Thyroid gland (tissue), 4 donors: ENCODE measurements at regions not wholly inside any gene's neighbourhood (a gene's known extent, or its start where the extent isn't known, plus 50 kb on each side); places are given as distances from the start of the nearest gene placed in this dataset.

ENCODE experiments used
- DNase-seq, 2 donors: peaks; one replicate each; pipeline ENCODE4 v3.0.0-alpha.2; 2019
- H3K27ac ChIP-seq, 3 donors: fragments of 200-600 bp; sonication (generic); 1 replicate in 2 of 3; 2 replicates in 1 of 3; pipeline ENCODE4 v1.5.1; 2016 to 2019; ENCODE audit warnings: mild to moderate bottlenecking in 1 of 3, moderate library complexity in 1 of 3
- H3K27me3 ChIP-seq: fragments of 200-600 bp; sonication (generic); one replicate; pipeline ENCODE4 v1.5.1; 2019
- H3K36me3 ChIP-seq, 2 donors: fragments of 200-600 bp; sonication (generic); one replicate each; pipeline ENCODE4 v1.5.1; 2016 to 2019
- H3K4me1 ChIP-seq, 2 donors: fragments of 200-600 bp; sonication (generic); one replicate each; pipeline ENCODE4 v1.5.1; 2017 to 2019
- H3K4me3 ChIP-seq, 3 donors: fragments of 200-600 bp; sonication (generic); replicated peaks in 1 of 3; 1 replicate in 2 of 3; 2 replicates in 1 of 3; pipeline ENCODE4 v1.5.1; 2016; ENCODE audit warnings: mild to moderate bottlenecking in 1 of 3
- H3K9me3 ChIP-seq: fragments of 200-600 bp; sonication (generic); one replicate; pipeline ENCODE4 v1.5.1; 2017
- CTCF ChIP-seq, 6 experiments: fragments of 200-600 bp in 3 of 6; fragments of 450-650 bp in 3 of 6; sonication (generic) in 3 of 6; IDR thresholded peaks; one replicate each; pipeline ENCODE4 v1.5.1; 2016 to 2019; ENCODE audit warnings: antibody characterized with exemption in 6 of 6, mild to moderate bottlenecking in 2 of 6, inconsistent platforms in 1 of 6, moderate library complexity in 1 of 6
- POLR2A ChIP-seq, 2 donors: fragments of 450-650 bp; IDR thresholded peaks; one replicate each; pipeline ENCODE4 v1.6.1; 2017; ENCODE audit warnings: antibody characterized with exemption in 2 of 2, mild to moderate bottlenecking in 2 of 2, moderate library complexity in 1 of 2
- WGBS, 2 donors: methylation state at CpG; one replicate each; pipeline ENCODE4 v1.1.5; 2017; 5-methylcytosine and 5-hydroxymethylcytosine counted together
- intact Hi-C: fragments of 100-400 bp; cut with DNase I; formaldehyde crosslinking; loops from one replicate; pipeline ENCODE4 v1.15.1; 2023

- no peak for TF ChIP-seq POLR2A (IDR thresholded peaks at IDR 0.05)
- TF ChIP-seq CTCF (IDR thresholded peaks at IDR 0.05): no peak
- intact Hi-C loops: no loop called here
- 92% methylated on average over 4 of the region's 4 CpGs for WGBS, 2 donors
Observed at GRCh38 chr15:38972831-38973230, 408.2 kb upstream of the RASGRP1 start.

DNA sequence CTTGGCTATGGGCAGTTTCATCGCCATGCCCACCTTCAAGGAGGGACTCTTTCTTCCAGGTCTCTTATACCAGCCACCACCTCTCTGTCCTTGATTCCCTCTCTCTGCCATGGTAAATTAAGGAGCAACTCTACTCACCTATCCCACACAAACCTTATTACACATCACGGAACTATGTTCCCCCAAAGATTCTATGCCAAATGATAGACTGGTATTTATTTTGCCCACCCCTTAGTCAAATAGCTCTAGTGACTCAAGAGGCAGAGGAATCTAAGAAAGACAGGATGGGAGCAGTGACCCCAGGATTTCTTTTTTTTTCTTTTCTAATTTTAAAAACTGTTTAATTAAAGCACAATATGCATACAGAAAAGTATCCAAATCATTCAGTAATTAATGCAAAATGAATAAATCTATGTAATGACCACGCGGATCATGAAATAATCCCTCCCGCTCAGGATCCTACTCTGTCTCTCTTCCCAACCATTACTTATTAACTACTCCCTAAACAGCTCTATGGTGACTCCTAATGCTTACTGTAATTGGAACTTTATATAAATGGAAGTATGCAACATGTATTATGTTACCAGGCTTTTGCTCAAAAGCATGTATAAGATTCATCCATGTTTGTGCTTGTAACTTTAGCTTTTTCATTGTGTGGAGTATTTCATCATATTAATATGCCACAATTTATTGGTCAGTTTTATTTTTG is 410.8 kb upstream of the RASGRP1 start:
- TF ChIP-seq POLR2A (IDR thresholded peaks at IDR 0.05) (no peak), CTCF (IDR thresholded peaks at IDR 0.05) (no peak)
- 78% methylated on average over 5 of the region's 5 CpGs for WGBS, 2 donors
- H3K4me3 ChIP-seq: no peak overlapping the region
- intact Hi-C loops: no loop called here
- no peaks in the 10 kb centered on the region for H3K36me3 ChIP-seq
- H3K27ac ChIP-seq: no peak overlapping the region
- no peaks in the 10 kb centered on the region for H3K27me3 ChIP-seq
- no peaks in the 10 kb centered on the region for H3K4me1 ChIP-seq
- no peak for DNase-seq
- no peaks in the 10 kb centered on the region for H3K9me3 ChIP-seq

More at GRCh38 chr15:38972831-38973230, 408.2 kb upstream of the RASGRP1 start:
- Histone ChIP-seq H3K27ac (no peak overlapping the region), H3K9me3 (no peaks in the 10 kb centered on the region), H3K36me3 (no peaks in the 10 kb centered on the region), H3K4me3 (no peak overlapping the region), H3K27me3 (no peaks in the 10 kb centered on the region), H3K4me1 (no peaks in the 10 kb centered on the region)
- no peak for DNase-seq

DNA sequence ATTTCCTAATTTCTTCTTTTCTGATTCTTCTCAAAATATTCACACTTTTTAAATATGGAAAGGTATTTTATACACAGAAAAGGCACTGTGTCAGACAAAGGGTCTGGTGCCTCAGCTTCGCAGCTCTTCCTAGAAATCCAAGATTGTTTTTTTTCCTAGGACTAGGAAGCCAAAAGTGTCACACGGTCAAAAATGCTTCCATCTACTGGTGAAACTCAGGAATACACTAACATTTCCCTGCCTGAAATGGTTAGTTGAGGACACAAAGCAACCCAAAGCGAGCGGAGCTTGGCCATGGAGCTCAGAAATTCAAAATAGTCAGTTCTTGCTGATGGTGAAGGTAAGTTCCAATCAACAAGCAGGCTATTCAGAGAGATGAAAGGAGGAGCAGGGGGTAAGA is 426.5 kb upstream of the RASGRP1 start:
- H3K4me1 ChIP-seq: no peaks in the 10 kb centered on the region
- TF ChIP-seq CTCF (IDR thresholded peaks at IDR 0.05): peak in 3 of 6 experiments; percentile 28 to 40 (median 37)
- TF ChIP-seq POLR2A (IDR thresholded peaks at IDR 0.05): no peak
- no peaks in the 10 kb centered on the region for H3K36me3 ChIP-seq
- DNase-seq: no peak
- no peak overlapping the region for H3K4me3 ChIP-seq
- intact Hi-C loops: no loop called here
- H3K9me3 ChIP-seq: no peaks in the 10 kb centered on the region
- WGBS, 2 donors: 49 to 60% methylated on average over 4 of the region's 4 CpGs
- H3K27me3 ChIP-seq: no peaks in the 10 kb centered on the region
- H3K27ac ChIP-seq: no peak overlapping the region

- no peak for DNase-seq
- Histone ChIP-seq H3K9me3 (no peaks in the 10 kb centered on the region), H3K27me3 (no peaks in the 10 kb centered on the region), H3K4me3 (no peak overlapping the region), H3K4me1 (no peaks in the 10 kb centered on the region), H3K27ac (no peak overlapping the region), H3K36me3 (no peaks in the 10 kb centered on the region)
- intact Hi-C loops: no loop called here
- TF ChIP-seq POLR2A (IDR thresholded peaks at IDR 0.05) (no peak), CTCF (IDR thresholded peaks at IDR 0.05) (no peak)
- 92 to 99% methylated on average over 2 of the region's 2 CpGs for WGBS, 2 donors
Observed at GRCh38 chr15:38991701-38992100, 427.1 kb upstream of the RASGRP1 start.

GRCh38 chr15:38992506-38992905 is 427.9 kb upstream of the RASGRP1 start:
- H3K4me3 ChIP-seq: no peak overlapping the region
- no peaks in the 10 kb centered on the region for H3K4me1 ChIP-seq
- TF ChIP-seq POLR2A (IDR thresholded peaks at IDR 0.05): no peak
- TF ChIP-seq CTCF (IDR thresholded peaks at IDR 0.05): no peak
- no peaks in the 10 kb centered on the region for H3K27me3 ChIP-seq
- DNase-seq: no peak
- no peaks in the 10 kb centered on the region for H3K36me3 ChIP-seq
- H3K27ac ChIP-seq: no peak overlapping the region
- intact Hi-C loops: no loop called here
- no peaks in the 10 kb centered on the region for H3K9me3 ChIP-seq
- WGBS, 2 donors: 76 to 77% methylated on average over 4 of the region's 4 CpGs
